ENCODE measurements at regions not wholly inside any gene's neighbourhood (a gene's known extent, or its start where the extent isn't known, plus 50 kb on each side); places are given as distances from the start of the nearest gene placed in this dataset.

DNA sequence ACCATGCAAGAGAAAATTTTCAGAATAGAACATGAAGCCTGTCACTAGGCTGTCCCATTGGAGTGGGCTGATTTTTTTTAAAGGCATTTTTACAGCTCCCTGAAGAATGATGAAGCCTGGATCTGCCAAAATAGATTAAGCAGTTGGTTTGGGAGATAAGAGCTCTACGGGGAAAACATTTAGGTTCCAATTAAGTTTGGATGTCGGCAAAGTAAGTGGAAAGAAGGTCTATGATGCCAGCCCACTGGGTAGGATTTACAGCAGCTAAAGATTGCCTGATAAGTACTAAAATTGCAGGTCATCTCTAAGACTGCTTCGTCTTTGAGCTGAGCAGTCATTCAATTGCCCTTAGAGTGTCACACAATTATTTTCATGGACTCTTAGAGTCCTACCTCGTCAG is 939.2 kb upstream of the CELF2 start:
- DNase-seq (ENCODE audit: low spot score) = no peak
- Mint-ChIP-seq H3K4me3 (ENCODE audit: unreplicated experiment) (no peak overlapping the region), H3K4me1 (ENCODE audit: unreplicated experiment) (no peaks in the 10 kb centered on the region), H3K9me3 (ENCODE audit: unreplicated experiment) (peaks cover 7% of the 10 kb centered on the region), H3K36me3 (ENCODE audit: low read depth, unreplicated experiment) (peaks cover 6% of the 10 kb centered on the region), H3K27me3 (ENCODE audit: unreplicated experiment) (peaks cover 5% of the 10 kb centered on the region), H3K27ac (ENCODE audit: unreplicated experiment) (no peak overlapping the region)
- TF ChIP-seq, protein P1, sequence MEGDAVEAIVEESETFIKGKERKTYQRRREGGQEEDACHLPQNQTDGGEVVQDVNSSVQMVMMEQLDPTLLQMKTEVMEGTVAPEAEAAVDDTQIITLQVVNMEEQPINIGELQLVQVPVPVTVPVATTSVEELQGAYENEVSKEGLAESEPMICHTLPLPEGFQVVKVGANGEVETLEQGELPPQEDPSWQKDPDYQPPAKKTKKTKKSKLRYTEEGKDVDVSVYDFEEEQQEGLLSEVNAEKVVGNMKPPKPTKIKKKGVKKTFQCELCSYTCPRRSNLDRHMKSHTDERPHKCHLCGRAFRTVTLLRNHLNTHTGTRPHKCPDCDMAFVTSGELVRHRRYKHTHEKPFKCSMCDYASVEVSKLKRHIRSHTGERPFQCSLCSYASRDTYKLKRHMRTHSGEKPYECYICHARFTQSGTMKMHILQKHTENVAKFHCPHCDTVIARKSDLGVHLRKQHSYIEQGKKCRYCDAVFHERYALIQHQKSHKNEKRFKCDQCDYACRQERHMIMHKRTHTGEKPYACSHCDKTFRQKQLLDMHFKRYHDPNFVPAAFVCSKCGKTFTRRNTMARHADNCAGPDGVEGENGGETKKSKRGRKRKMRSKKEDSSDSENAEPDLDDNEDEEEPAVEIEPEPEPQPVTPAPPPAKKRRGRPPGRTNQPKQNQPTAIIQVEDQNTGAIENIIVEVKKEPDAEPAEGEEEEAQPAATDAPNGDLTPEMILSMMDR (IDR thresholded peaks at IDR 0.05; ENCODE audit: unreplicated experiment) = no peak

- no peaks in the 10 kb centered on the region for H3K4me1 Mint-ChIP-seq (ENCODE audit: unreplicated experiment)
- no peak overlapping the region for H3K4me3 Mint-ChIP-seq (ENCODE audit: unreplicated experiment)
- no peak overlapping the region for H3K27ac Mint-ChIP-seq (ENCODE audit: unreplicated experiment)
- no peaks in the 10 kb centered on the region for H3K27me3 Mint-ChIP-seq (ENCODE audit: unreplicated experiment)
- no peak for DNase-seq (ENCODE audit: low spot score)
- no peaks in the 10 kb centered on the region for H3K9me3 Mint-ChIP-seq (ENCODE audit: unreplicated experiment)
- no peaks in the 10 kb centered on the region for H3K36me3 Mint-ChIP-seq (ENCODE audit: low read depth, unreplicated experiment)
- TF ChIP-seq, protein P1 (IDR thresholded peaks at IDR 0.05; ENCODE audit: unreplicated experiment) = no peak
These were observed 925.1 kb upstream of the CELF2 start for GRCh38 chr10:10092581-10092980.

DNA sequence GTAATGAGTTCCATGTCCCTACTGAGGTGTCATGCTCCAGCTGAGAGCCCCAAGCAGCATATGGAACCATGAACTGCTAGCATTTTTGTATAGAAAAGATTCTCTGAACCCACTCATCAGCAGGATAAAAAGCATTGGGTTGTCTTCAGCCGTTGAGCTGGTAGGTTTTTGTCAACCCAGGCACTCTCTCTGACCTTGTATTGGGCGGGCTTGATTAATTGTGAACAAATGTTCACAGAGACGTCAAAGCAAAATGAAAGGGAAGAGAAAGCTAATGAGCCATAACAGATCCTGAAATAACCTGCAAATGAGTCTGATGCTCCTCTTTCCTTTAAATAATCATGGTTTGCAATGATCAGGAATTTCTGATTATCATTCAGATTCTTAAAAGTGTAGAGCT is 924.7 kb upstream of the CELF2 start:
- Mint-ChIP-seq H3K9me3 (ENCODE audit: unreplicated experiment) (no peaks in the 10 kb centered on the region), H3K27ac (ENCODE audit: unreplicated experiment) (no peak overlapping the region), H3K36me3 (ENCODE audit: low read depth, unreplicated experiment) (no peaks in the 10 kb centered on the region), H3K27me3 (ENCODE audit: unreplicated experiment) (no peaks in the 10 kb centered on the region), H3K4me3 (ENCODE audit: unreplicated experiment) (no peak overlapping the region), H3K4me1 (ENCODE audit: unreplicated experiment) (no peaks in the 10 kb centered on the region)
- TF ChIP-seq, protein P1 (IDR thresholded peaks at IDR 0.05; ENCODE audit: unreplicated experiment) = no peak
- DNase-seq (ENCODE audit: low spot score) = no peak

DNA sequence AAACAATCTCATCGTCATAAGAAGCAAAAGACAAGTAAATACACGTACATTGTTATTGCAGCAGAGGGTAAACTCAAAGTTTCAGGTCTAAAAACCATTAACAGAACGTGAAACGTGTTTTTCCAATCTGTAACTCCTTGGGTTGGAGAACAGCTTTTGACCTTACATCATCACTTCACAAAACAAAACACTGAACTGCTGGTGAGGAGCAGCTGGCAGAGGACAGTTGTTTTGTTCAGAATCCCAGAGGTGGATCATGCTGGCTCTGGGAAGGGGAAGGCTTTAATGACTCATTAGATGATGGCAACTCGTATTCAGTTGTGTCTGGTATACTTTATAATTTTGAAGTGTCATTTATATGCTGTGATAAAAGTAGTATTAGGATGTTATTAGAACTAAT is 923.0 kb upstream of the CELF2 start:
- H3K27ac Mint-ChIP-seq (ENCODE audit: unreplicated experiment) = no peak overlapping the region

GRCh38 chr10:10096296-10096695 is 921.4 kb upstream of the CELF2 start:
- no peaks in the 10 kb centered on the region for H3K27me3 Mint-ChIP-seq (ENCODE audit: unreplicated experiment)
- no peak overlapping the region for H3K4me3 Mint-ChIP-seq (ENCODE audit: unreplicated experiment)
- H3K4me1 Mint-ChIP-seq (ENCODE audit: unreplicated experiment) = no peaks in the 10 kb centered on the region
- no peak for DNase-seq (ENCODE audit: low spot score)
- H3K9me3 Mint-ChIP-seq (ENCODE audit: unreplicated experiment) = no peaks in the 10 kb centered on the region
- H3K36me3 Mint-ChIP-seq (ENCODE audit: low read depth, unreplicated experiment) = no peaks in the 10 kb centered on the region
- no peak overlapping the region for H3K27ac Mint-ChIP-seq (ENCODE audit: unreplicated experiment)
- TF ChIP-seq, protein P1 (IDR thresholded peaks at IDR 0.05; ENCODE audit: unreplicated experiment) = no peak

More for the DNA sequence above, 923.0 kb upstream of the CELF2 start:
- H3K9me3 Mint-ChIP-seq (ENCODE audit: unreplicated experiment) = no peaks in the 10 kb centered on the region
- no peak overlapping the region for H3K4me3 Mint-ChIP-seq (ENCODE audit: unreplicated experiment)
- TF ChIP-seq, protein P1 (IDR thresholded peaks at IDR 0.05; ENCODE audit: unreplicated experiment) = no peak
- H3K36me3 Mint-ChIP-seq (ENCODE audit: low read depth, unreplicated experiment) = no peaks in the 10 kb centered on the region
- H3K27me3 Mint-ChIP-seq (ENCODE audit: unreplicated experiment) = no peaks in the 10 kb centered on the region
- H3K4me1 Mint-ChIP-seq (ENCODE audit: unreplicated experiment) = no peaks in the 10 kb centered on the region
- DNase-seq (ENCODE audit: low spot score) = no peak
